Limb (tissue), 2 donors: ENCODE measurements at regions not wholly inside any gene's neighbourhood (a gene's known extent, or its start where the extent isn't known, plus 50 kb on each side); places are given as distances from the start of the nearest gene placed in this dataset.

Experiments
- DNase-seq, 2 donors: peaks; one replicate each; pipeline ENCODE4 v3.0.0-alpha.2; 2016; ENCODE audit errors: extremely low spot score in 2 of 2

DNA sequence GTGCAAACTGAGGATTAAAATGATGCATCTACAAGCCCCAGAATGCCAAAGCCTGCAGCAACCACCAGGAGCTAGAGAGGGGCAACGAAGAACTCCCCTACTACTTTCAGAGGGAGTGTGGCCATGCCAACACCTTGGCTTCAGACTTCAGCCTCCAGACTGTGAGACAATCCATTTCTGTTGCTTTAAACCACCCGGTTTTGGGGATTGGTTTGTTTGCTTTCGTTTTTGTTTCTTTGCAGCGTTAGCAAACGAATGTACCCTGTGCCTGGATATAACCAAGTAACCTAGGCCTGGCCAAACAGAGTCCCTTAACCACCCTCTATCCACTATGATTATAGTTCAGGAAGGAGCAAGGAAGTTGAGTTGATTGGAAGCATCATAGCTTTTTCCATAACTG, 171.2 kb upstream of the NCK2 start:
- DNase-seq, result no peak

DNA sequence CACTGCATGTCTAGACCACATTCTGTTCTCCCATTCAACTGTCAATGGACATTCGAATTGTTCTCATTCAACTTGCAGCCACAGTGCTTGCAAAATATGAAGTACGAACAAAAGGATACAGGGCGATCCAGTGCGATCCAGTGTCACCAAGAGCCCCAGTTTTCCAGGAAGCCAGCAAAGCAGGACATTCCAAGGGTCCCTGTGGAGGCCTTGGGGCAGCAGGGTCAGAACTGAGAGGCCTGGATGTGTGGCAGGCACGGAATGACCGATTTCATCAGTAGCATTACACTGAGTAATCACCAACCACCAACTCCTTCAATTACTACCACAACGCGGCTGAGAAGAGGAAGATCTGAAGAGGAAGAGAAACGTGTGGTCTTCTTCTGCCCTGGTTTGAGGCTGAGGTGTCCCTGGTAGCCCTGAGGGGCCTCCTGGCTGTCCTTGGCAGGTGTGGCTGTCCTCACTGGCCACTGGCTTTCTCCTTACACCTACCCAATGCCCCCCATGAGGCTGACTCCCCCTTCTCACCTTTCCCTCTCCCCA, 172.7 kb upstream of the FHL2 start:
- no peak for DNase-seq

DNA sequence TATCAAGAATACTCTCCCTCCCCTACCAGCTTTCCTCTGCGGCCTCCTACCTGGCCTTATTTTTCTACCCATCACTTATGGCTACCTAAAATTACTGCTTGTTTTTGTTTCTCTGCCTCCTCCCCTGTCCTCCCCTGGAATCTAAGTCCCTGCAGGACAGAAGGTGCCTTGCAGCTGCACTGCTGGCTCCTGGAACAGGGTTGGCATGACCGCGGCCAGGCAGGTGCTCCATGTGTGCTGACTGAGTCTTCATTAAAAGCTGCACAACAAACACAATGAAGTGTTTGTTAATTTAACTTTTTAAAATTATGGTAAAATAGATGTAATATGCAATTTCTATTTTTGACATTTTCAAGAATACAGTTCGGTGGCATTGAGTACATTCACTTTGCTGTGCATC, 171.9 kb upstream of the FHL2 start:
- DNase-seq, result no peak

DNA sequence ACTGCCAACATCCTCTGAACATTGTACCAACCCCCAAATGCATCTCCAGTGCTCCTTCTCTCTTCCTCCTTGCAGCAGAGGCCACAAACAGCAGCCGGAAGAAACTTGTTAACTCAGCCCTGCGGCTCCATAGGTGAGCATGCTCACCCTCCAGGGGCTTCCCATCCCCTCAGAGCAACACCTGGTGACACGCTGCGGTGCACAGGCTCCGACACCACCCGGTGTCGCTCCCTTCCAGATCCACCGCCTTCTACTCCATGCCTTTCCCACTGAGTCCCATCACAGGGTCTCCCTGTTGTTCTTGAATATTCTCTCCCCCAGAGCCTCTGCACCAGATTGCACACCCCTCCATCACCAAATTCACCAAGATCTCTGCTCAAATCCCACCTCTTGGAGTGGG, 171.5 kb upstream of the FHL2 start:
- no peak for DNase-seq

DNA sequence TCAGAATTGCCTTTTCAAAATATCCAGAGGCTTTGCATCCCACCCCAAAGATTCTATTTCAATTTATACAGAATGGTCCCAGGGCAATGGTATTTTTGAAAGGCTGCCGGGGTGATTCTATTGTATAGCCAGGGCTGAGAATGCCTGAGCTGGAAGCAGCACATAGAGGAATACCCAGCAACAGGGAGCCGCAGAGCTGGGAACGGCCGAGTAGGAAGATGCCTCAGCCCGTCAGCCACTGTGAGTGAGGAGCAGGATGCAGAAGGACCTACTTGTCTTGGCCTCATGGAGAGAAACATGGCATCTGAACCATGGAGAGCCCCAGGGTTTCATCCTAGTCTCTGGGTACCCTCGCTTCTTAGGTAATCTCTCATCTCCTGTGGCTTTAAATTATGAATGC, 170.8 kb upstream of the FHL2 start:
- DNase-seq, result no peak

DNA sequence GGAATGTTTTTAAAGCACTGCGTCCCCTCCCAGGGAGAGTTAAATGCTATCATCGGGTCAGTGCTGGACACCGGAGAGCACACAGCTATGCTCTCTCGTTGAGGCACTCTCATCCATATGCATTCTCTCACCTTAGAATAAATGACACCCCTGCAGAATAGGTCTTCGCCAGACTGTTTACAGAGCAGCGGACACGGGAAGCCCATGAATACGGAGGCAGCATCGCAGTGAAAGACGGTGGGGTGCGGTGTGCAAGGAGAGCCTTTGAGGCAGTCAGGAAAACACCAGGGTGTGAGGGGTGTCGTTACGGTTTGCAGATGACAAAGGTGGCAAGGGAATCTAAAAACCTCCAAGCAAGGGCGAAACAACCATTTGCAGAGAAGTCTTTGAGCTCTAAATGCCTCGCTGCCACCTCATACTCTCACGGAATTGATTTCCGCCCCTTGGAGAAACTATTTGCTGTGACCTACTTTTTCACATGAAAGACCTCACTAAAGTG, 169.2 kb upstream of the FHL2 start:
- no peak for DNase-seq

DNA sequence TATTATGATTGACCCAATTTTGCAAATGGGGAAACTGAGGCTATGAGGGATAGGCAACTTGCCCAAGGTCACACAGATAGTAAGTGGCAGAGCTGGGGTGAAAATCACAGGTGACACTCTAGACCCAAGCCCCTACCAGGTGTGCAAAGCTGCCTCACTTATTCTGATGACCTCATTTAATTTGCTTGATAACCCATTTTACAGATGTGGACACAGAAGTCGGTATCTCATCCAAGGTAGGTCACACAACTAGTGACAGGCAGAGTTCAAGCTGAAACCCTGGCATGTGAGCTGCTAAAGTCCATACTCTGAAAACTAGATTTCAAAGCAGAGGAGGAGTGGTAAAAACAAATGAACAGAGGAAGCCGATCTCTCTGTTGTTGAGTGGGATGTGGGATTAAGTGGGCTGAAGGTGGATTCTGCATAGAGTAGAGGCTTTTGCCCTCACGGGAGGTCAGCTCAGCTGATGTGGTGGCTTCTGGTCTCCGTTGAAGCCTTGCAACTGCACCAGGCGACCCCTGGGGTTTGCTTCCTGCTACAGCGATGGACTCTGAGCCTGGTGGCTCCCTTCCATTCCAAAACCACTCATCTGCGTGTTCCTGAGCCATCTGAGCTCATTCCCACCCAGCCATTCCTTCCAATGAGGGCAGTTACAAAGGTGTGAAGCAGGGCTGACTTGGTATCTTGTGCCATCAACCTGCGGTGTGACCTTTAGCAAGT, 164.3 kb upstream of the FHL2 start:
- no peak for DNase-seq

DNA sequence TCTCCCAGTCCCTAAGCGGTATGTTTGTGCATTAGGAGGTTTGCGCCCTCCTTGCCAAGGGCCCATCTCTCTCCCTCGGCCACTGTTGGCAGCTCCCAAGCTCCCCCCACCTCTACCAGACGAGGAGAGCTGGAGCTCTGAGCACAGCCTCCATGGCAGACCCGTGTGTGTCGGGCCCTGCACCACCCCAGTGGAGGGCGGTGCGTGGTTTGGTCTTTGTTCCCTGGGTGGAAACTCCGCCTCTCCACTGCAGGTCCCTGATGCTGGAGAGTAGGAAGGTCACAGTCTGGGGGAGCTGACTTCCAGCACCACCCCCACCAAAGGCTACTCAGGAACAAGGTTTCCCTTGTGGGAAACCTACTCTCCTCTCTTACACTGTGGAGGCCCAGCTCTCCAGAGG, 162.6 kb upstream of the FHL2 start:
- DNase-seq, result no peak

DNA sequence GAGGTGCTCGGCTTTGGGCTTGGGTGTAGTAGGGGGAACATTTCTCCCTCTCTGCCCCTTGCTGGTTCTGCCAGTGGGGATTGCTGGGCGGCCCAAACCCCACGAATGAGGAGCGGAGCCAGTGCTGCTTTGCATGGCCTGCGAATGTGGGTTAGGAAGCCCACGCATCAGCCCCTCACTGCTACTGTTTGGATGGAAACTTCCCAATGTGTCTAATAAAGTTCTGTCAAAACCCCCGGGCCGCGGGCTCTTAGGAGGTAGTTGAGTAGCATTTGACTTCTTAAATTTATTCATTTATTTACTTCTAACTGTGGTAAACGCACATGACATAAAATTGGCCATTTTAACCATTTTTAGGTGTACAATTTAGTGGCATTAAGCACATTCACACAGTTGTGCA, 161.3 kb upstream of the FHL2 start:
- no peak for DNase-seq

DNA sequence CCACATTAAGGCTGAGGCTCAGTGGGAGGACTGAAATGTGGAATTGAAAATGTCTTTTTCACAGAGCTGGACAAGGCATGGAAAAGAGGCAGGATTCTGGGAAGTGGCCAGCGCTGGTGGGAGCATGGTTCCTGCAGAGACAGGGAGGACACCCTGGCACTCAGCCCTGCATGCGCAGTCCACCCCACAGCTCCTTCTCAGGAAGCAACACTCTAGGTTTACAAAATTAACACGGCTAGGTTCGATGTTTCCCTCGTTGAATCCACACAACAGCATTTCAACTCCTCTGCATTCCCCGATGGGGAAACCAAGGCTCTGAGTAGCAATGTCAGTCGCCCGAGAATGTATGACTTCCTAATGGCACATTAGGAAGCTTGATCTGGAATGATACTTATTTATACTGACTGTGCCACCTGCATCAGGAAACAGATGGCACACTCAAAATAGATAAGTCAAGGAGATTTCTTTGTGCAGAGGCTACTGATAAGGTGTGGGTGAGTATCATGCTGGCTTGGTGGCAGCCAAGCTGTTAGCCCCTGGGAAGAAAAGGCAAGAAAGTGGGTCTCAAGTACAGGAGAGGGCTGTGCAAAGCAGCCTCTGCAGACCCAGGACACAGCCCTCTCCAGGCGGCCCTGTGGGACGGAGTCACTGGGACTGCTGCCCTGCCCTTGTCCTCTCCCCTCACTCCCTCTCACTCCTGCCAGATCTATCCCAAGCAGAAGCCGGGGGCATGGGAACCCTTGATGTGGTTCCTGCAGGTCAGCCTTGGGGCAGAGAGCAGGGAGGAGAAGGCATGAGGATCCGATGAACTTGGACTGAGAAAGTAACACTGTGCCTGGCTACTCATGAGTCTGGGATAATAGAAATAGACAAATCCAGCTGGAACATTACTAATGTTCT, 158.4 kb upstream of the FHL2 start:
- DNase-seq, result no peak

DNA sequence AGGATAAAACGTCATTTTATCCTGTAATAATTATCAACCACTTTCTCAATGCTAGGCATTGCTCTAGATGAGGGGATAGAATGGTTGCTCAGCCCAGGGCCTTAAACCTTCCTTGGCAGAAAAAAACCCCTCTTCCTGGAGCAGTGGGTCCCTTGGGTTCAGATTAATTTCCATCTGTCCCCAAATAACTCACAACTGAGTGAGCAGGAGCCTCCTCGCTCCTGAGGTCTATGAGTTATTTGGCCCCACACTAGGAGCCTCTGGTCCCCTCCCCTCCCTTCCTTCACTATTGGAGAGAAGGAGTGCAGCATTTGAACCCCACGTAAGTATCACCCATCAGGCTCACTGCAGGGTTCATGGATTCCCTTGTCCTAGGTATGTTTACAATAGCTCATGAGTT, 157.5 kb upstream of the FHL2 start:
- DNase-seq, result no peak

DNA sequence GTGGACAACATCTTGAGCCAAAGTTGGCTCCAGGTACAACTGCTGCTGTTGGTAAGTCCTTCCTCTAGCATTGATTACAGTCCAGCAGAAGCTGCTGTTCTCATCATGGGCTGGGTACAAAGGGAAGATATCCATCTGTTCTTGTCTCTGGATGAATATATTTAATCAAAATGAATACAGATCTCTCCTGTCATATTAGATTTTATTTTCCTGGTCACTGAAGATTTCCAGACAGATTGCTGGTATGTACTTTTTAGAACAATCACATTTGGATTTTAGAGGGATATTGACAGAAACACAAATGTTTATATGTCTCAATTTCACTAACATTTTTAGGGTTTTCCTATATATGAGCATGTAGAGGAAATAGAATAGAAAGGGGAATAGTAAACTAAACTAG, 155.4 kb upstream of the FHL2 start:
- DNase-seq, result no peak

DNA sequence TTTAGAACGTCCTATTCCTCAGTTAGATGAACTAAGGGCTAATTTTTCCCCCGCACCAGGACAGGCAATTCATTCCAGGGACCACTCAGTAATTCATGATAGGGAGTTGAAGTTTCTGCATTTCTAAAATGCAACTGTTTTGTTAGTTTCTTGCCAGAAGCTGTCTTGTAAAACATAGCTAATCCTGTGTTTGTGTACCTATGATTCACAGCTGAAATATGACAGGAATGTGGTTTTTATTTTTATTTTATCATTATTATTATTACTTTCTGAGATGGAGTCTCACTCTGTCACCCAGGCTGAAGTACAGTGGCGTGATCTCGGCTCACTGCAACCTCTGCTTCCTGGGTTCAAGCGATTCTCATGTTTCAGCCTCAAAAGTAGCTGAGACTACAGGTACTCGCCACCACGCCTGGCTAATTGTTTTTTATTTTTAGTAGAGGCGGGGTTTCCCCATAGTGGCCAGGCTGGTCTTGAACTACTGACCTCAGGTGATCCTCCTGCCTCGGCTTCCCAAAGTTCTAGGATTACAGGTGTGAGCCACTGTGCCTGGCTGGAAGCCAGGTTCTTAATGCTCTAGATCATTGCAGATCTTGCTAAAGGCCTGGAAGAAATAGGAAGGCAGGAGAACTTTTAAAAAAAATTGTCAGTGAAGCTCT, 154.8 kb upstream of the FHL2 start:
- peak in 1 of 2 donors; percentile 0 for DNase-seq

DNA sequence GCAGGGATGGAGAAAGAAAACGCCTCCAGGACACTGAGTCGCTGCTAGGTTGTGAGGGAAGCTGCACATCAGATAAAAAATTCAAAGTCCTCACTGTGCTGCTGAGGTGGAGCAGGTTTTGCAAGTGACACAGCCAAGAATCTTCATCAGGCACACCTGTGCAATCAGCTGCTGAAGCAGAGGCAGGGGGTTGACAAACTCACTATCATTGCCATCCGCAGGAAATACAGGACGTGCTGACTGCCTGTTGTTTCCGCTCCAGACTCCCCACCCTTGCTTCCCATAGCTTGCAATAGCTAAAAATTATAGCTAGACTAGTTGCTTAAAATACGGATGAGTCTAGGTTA, 147.8 kb upstream of the FHL2 start:
- no peak for DNase-seq

DNA sequence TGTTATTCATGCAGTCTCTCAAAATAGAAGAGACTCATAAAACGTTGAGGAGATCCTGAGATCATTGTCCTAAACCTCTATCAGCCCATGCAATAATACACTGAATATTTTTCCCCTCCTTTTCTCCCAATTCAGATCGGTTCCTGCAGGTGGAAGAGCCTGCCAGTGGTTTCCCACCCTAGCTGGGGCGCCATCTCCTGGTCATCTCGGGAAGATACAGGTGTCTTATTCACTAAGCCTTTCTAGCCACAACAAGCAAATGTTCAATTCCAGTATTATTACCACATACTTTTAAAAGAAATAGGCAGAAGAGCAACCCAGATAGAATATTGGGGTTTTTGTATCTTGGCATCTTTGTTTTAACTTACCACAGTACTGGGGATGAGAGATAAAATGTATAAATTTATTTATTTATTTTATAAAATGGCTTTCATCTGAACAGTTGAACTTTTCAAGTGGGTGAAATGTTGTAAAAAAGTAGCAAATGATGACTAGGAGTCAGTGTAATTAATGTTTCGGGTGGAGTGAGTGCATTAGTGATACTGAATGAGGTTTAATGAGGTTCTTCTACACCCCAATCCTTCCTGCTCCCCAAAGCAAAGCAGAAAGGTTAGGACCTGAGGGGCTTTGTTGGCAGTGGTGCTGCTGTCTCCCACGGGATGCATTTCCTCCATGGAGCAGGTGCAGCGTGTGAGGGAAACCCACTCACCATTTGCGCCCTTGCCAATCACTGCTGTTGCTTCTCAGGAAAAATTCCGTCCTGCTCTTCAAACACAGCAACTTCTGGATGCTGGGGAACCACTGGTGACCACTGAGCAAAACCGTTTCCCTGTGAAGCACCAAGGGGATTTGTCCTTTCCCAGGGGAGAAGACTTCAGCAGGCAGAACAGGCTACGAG, 147.1 kb upstream of the FHL2 start:
- DNase-seq, result peak; percentile 59 to 73

DNA sequence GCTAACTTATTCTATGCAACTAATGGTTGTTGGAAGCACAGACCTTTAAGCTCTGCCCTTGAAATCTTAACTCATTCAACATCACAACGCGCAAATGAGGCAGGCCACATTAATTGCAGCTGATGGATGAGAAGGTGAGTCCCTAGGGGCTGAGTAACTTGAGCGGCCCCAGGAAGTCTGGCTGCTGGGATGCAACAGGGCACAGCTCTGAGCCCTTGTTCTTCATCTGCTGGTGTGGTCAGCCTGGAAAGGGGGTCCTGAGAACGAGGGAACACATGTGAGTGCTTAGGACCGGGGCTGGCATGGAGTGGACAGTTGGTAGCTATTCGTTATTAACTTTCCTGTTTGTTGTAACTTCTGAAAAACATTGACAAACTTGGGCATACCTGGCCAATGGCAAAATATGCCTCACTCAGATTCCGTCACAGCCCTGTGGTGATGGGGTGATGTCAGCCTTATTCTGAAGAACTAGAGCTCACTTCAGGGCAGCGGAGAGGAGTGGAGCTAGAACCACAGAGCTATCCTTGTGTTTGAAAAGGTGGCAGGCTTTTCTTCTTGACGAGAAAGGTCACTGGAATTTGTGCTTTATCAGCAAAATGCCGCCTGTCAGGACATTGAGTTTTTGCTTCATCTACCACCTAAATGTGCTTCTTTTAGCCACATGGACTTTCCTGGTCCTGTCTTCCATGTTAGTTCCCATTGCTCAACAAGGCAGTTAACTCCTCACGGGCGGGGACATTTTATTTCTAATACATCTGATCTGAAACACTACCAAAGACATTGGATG, 145.9 kb upstream of the FHL2 start:
- DNase-seq, result no peak

DNA sequence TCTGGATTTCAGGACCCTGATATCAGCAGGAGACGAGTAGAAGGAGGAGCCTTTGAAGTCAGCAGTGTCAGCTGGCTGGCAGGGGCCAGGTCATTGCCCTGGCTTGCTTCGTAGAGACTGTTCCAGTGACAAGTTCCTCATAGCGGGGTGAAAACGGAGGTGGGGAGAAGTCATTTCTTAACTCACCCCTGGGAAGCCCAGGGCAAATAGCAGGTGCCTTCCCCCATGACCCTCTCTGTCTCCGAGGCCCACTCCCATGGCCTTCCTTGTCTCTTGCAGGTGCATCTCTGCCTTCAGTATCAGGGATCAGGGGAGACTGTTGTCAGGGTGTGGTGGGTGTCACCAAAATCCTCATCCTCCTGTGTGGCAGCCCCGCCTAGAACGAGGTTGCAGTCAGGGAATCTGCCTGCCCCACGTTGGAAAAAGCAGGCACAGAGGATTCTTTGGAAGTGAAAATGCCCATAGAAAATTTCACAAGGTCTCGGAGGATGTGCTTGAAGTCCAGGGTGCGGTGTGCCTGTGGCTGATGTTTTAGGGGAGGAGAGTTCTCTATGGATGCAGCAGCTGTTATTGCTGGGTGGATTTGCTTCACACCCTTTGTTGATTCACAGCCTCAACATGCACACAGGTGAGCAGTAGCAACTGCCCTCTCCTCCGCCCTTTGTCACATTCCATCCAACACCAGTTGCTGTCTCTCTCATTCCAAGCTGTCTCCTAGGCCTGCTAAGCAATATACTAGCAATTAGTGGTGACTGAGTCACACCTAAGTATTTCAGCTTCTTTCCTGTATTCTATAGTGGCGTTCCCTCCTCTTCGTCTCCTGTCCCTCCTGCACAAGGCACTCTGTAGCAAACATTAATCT, 142.6 kb upstream of the FHL2 start:
- no peak for DNase-seq

DNA sequence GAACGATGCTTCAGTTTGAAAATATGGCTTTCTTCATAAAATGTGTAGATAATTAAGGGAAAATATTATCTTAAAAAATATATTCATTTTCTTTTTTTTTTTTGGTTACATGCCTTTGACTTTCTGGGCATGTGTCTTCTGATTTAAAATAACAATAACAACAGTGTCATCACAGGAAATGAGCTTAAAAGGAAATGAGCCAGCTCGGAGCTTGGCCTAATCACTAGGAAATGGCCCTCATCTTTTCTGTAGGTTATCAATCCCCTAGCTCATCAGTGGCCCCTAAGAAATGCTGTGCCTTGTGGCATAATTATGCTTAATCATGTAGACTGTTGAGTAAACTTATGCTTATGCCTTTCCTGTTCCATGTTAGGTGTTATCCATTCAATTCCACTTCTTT, 141.8 kb upstream of the FHL2 start:
- no peak for DNase-seq

DNA sequence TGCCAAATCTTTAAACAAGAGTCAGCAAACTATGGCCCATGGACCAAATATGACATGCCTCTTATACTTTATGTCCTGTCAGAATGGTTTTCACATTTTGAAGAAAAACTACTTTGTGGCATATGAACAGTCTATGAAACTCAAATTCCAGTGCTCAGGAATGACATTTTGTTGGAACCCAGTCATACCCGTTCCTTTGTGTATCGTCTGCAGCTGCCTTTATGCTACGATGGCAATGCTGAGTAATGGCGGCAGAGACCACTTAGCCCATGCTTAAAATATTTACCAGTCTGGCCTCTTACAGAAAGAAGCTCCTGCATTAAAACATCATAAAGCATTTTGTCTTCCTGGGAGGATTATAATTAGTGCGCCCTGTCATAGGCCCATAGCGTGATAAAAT, 140.5 kb upstream of the FHL2 start:
- DNase-seq, result no peak
